NCI-H510A (cell line): ENCODE measurements at regions not wholly inside any gene's neighbourhood (a gene's known extent, or its start where the extent isn't known, plus 50 kb on each side); places are given as distances from the start of the nearest gene placed in this dataset.
"Not testable (repeated sequence)": the region's sequence is repeated elsewhere in the genome, so short reads cannot be mapped to it uniquely, and the experiment has no call there.

Source experiments
- DNase-seq: peaks from one replicate; lab custom pipeline; 2025; lab: John Stamatoyannopoulos, UW

DNA sequence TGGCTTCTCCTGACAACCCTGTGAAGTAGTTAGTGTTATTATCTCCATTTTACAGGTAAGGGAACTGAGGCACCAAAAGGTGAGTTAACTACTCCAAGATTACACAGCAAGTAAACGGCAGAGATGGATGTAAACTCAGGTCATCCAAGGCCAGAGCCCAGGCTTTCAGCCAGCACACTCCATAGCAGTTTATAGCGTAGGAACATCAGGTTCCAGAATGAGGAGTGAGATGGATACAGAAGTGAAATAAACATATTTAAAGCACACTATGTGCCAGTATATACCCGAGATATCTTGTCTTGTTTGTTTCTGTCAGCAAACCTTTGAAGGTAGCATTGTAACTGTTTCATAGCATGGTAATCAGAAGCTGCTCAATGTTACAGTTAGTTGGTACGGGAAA is 279.0 kb downstream of the OXSM start:
- DNase-seq = no peak

- DNase-seq = no peak
Measured at GRCh38 chr3:26070854-26071253, 281.0 kb downstream of the OXSM start.

- DNase-seq = no peak
Measured at GRCh38 chr3:26074080-26074479, 284.2 kb downstream of the OXSM start.

GRCh38 chr3:26078539-26078938 is 288.6 kb downstream of the OXSM start:
- no peak for DNase-seq

DNA sequence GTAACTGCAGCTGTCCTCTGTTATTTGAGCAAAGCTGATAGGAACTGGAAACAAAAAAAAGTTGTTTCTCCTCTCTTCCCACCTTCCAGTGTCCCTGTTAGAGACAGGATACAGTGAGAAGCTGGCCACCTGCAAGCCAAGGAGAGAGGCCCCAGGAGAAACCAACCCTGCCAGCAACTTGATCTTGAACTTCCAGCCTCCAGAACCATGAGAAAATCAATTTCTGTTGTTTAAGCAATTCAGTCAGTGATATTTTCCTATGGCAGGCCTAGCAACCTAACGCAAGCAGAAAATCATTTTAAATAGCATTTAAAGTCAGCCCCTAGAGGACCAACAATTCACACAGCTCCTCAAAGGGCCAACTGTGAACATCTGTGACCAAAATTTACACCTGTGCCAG is 291.3 kb downstream of the OXSM start:
- no peak for DNase-seq

- no peak for DNase-seq
Measured at GRCh38 chr3:26081806-26082205, 291.9 kb downstream of the OXSM start.

DNA sequence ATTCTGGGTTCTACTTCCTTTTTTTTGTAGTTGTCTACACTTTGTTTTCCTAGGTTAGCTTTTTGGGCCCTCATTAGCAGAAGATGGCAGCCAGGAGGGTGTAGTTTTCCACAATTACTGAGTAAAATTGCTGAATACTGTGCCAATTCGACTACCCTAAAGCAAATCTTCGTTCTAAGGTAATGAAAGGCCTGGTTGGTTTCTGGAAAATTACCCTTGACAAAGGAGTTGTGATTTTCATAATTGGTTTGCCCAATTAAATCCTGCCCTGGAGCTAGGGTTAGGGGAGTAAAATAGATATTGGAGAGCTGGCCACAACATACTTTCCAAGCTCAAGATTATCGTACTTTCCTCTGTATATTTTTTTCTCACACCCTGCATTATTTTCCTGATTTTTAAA is 293.0 kb downstream of the OXSM start:
- no peak for DNase-seq

GRCh38 chr3:26084629-26085028 is 294.7 kb downstream of the OXSM start:
- DNase-seq = no peak

- no peak for DNase-seq
Measured at GRCh38 chr3:26087751-26088150, 297.9 kb downstream of the OXSM start.

DNA sequence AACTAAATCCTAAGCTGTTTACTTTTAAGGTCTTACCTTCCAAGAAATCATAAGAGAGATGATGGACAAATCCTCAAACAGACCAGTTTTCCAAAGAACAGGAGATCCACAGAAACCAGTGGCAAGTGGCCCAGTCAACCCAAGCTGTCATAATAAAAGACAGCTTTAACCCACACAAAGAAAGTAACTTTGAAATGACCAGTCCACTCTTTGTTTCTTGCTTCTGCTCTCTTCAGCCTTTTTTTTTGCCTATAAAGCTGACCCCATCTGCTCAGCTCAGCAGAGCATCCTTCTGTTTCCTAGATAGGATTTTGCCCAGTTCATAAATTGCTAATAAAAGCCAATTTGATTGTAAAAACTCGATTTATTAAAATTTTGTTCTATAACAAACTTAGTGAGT is 299.4 kb downstream of the OXSM start:
- DNase-seq = no peak

- no peak for DNase-seq
Measured at GRCh38 chr3:26090589-26090988, 300.7 kb downstream of the OXSM start.

DNA sequence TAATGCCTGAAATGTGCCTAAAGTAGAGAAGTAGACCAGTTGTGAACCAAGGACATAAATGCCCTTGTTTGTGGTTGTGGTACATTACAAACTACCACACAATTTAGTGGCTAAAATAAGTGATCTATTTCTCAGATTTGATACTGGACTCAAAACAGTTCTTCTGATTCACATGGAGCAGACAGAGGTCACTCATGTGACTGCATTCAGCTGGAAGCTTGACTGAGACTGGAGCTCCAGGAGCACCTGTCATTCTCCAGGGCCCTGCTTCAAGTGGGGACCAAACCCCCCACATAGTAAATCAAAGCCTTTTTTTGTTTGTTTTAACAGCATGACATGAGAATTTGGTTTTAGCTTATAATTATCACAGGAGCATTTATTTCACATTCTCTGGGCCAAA is 301.2 kb downstream of the OXSM start:
- no peak for DNase-seq

DNA sequence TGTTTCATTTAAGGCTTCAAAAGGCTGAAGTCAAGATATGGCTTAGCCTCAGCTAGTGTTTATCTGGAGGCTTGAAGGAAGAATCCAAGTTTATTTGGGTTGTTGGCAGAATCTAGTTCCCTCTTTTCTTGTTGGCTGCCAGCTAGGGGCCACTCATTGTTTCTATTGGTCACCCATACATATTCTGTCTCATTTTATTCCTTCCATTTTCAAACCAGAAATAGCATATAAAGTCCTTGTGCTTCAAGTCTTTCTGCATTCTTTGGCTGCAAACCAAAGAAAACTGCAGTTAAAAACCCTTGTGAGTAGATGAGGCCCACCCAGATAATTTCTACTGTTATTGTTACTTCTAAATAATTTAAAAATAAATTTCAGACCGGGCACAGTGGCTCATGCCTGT is 301.7 kb downstream of the OXSM start:
- no peak for DNase-seq

GRCh38 chr3:26097111-26097510 is 307.2 kb downstream of the OXSM start:
- not testable (repeated sequence) for DNase-seq

DNA sequence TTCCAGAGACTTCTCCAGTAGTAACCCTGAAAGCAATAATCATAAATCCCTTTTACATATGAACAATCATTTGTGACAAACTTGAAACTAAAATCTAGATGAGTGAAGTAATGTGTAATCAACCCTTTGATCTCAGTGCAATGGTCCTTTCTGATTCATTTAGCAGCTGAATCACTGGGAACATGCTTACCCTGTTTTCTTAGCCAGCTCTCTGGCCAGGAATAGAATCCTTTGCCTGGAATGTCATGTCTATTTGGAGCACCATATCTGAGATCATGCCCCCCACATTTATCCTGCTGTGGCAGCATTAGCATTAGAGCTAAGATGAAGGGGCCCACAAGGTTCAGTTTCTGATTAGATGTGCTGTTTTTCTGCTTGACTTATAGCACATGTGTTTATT is 309.8 kb downstream of the OXSM start:
- DNase-seq = no peak

GRCh38 chr3:26100176-26100575 is 310.3 kb downstream of the OXSM start:
- no peak for DNase-seq

- no peak for DNase-seq
Measured at GRCh38 chr3:26102376-26102775, 312.5 kb downstream of the OXSM start.

GRCh38 chr3:26104851-26105251 is 315.0 kb downstream of the OXSM start:
- DNase-seq = no peak

DNA sequence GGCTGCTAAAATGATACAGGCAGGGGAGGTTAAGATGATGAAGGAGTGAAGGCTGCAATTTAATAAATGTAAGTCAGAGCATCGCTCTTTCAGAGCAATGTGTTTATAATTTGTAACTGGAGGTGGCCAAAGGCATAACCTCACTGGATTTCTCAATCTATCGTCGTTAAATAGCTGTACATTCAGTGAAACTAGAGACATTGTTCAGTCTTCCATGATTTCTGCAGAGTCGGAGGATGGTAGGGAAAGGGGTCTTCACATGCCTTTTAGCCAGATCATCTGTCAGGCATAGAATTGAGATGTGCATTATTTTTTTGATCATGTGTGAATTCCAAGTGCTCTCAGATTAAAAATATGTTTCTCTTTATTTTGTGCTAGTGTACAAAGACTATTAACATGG is 315.4 kb downstream of the OXSM start:
- DNase-seq = no peak

DNA sequence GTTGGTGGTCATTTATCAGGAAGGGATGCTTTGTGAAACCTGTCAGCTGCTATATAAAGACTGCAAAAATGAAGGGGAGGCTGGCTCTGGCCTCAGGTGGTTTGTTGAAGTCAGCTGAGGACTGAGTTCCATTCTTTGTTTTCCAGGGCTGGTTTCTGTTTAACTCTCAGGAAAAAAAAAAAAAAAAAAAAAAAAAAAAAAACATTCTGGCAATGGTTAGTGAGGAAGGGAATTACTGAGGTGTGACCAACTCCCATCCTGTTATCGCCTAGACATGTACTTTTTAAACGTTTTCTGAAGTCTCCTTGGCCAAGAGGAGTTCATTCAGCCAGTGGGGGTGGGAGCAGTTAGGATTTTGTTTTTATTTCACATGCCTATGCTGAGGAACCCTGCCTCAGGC is 316.3 kb downstream of the OXSM start:
- no peak for DNase-seq

- no peak for DNase-seq
Measured at GRCh38 chr3:26108846-26109489, 319.1 kb downstream of the OXSM start.

DNA sequence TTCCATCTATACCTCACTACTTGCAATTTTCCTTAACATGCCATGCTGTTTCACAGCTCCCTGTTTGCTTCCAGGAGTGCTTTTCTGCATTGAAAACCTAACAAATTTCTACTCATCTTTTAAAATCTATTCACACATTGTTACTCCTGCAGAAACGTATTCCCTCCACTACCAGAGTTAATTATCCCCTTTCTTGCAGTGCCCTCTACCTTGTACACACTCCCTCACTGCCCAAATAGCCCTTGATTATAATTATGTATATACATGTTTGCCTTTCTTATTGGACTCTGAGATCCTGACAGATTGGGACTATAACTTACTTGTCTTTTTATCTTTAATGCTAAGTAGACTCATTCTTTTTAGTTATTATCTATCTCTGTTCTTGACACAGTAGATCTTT is 325.0 kb downstream of the OXSM start:
- no peak for DNase-seq

DNA sequence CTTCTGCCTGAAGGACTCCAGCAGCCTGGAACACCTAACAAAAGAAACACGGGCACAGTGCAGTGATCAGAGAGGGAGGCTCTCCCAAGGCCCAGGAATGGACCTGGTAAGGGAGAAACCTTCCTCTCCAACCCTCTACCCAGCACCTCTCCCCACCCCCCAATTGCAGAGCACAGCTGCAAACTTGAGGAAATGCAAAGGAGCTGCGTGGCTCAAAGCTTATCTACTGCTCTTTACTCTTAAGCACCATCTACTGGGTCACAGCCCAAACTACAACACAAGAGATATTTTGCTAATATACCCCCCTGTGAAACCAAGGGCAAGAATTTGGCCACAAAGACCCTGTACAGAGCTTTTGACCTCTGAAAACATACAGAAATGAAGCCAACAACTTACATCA is 328.3 kb downstream of the OXSM start:
- DNase-seq = no peak

DNA sequence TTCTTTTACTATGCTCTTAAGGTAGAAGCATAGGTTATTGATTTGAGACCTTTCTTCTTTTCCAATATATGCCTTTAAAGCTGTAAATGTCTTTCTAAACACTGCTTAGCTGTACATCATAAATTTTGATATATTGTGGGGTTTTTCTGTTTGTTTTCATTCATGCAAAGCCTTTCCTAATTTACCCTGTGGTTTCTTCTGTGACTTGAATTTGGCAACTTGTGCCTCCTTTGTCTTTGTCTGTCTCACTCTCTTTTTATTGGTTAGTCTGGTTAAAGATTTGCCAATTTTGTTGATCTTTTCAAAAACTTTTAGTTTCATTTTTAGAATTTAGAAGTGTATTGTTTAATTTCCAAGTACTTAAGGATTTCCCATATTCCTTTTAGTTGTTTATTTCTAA is 343.1 kb downstream of the OXSM start:
- no peak for DNase-seq

DNA sequence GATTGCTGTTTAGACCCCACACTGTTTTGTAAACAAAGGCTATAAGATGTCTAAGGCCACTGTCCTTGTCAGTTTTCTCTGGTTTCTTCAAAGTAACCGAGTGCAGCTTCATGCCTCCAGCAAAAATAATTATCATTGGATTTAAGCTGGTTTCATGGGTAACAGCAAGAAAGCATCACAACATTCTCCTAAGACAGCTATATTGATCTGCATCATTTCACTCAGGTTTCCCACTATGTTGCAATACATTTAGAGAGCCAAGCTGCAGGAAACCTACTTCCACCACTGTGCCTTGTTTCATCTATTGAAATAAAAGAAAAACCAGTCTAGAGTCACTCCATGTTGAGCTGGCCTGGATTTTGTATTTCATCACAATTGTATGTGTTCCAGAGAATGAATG is 351.4 kb downstream of the OXSM start:
- DNase-seq = no peak
